ENCODE measurements at regions not wholly inside any gene's neighbourhood (a gene's known extent, or its start where the extent isn't known, plus 50 kb on each side); places are given as distances from the start of the nearest gene placed in this dataset.

GRCh38 chr5:107274571-107274970 is 396.2 kb downstream of the EFNA5 start:
- H3K9me3 ChIP-seq (ENCODE audit: control insufficient read depth, insufficient read depth, low read length): no peaks in the 10 kb centered on the region
- no peak overlapping the region for H2AFZ ChIP-seq (replicated peaks; ENCODE audit: low read length, poor library complexity)
- no peaks in the 10 kb centered on the region for H3K27me3 ChIP-seq (ENCODE audit: control insufficient read depth, insufficient read depth, low read length)
- no peak overlapping the region for H2AK5ac ChIP-seq (ENCODE audit: low read depth, low read length)
- no peak overlapping the region for H3K4me3 ChIP-seq (ENCODE audit: insufficient read depth, low read depth, low read length)
- H3K9me1 ChIP-seq (ENCODE audit: insufficient read depth, low read length): no peaks in the 10 kb centered on the region; the same call in 1 of the 2 replicates
- H3K79me1 ChIP-seq (ENCODE audit: low read depth in 1 of 2, low read length in 2 of 2): no peaks in the 10 kb centered on the region
- peak; percentile 49; the same call in 1 of the 2 replicates for ATAC-seq (ENCODE audit: low read depth)
- peaks cover 2% of the 10 kb centered on the region; the same call in 1 of the 2 replicates for H3K4me1 ChIP-seq (ENCODE audit: control insufficient read depth, insufficient read depth, low read length)
- H3K14ac ChIP-seq (replicated peaks; ENCODE audit: low read depth, low read length): 0 out of 2 replicates have a peak overlapping the region, but pooled peaks have one; percentile 21
- peak; percentile 11 for DNase-seq
- H3K56ac ChIP-seq (ENCODE audit: extremely low read depth, insufficient read depth, low read length): no peak overlapping the region
- in situ Hi-C loops (cut with MboI; ENCODE audit: low sequenced_read_pairs): no loop called here
- H4K8ac ChIP-seq (ENCODE audit: low read depth in 2 of 2, low read length in 2 of 2): peak overlapping the region in 1 of 2 experiments; percentile 53; a peak in 1 of 4 replicates
- H4K20me1 ChIP-seq (ENCODE audit: insufficient read depth, low read length): no peaks in the 10 kb centered on the region
- peak overlapping the region; percentile 52; the same call in 1 of the 2 replicates for H3K4ac ChIP-seq (ENCODE audit: low read depth, low read length)
- ChIA-PET POLR2A (ENCODE audit: unreplicated experiment) (no interaction called here), CTCF (interaction anchor here (0.7 to 1.2 kb wide), 2 partner anchors 9 to 19 kb away, joined by 3 to 5 read pairs; no protein-coding TSS in a partner anchor)
- WGBS, 2 experiments (ENCODE audit: extremely low coverage in 2 of 2, insufficient read length in 1 of 2): no CpG with 5 or more reads among the region's 1 CpG
- dilution Hi-C loops (cut with HindIII; ENCODE audit: low sequenced_read_pairs, unreplicated experiment): no loop called here
- peak overlapping the region; percentile 53 for H2BK120ac ChIP-seq (ENCODE audit: low read depth, low read length)
- H4K5ac ChIP-seq (ENCODE audit: low read depth, low read length): peak overlapping the region; percentile 44; the same call in 1 of the 2 replicates
- peak overlapping the region; percentile 24; the same call in 1 of the 2 replicates for H3K18ac ChIP-seq (ENCODE audit: low read depth, low read length)
- intact Hi-C loops (cut with micrococcal nuclease): no loop called here
- BruUV-seq (replicated peaks): no TSS peak
- H3K9ac ChIP-seq (ENCODE audit: low read depth, low read length): no peak overlapping the region
- peak overlapping the region; percentile 74; the same call in 1 of the 3 replicates for H2BK15ac ChIP-seq (ENCODE audit: low read depth, low read length)
- TF ChIP-seq CTCF (conservative IDR thresholded peaks at IDR 0.05; ENCODE audit: low read depth, low read length): no peak
- TF ChIP-seq CEBPB (IDR thresholded peaks at IDR 0.05; ENCODE audit: low read depth, low read length): 0 out of 2 replicates have a peak, but pooled peaks have one; percentile 9
- H3K23ac ChIP-seq (ENCODE audit: low read depth, low read length): no peak overlapping the region
- H3K27ac ChIP-seq (ENCODE audit: insufficient read depth, low read length): peak overlapping the region; percentile 29; the same call in 1 of the 2 replicates
- H2AK9ac ChIP-seq (replicated peaks; ENCODE audit: low read depth, low read length, poor library complexity): no peak overlapping the region
- H3K4me2 ChIP-seq (ENCODE audit: low read depth, low read length): no peak overlapping the region; the same call in 1 of the 2 replicates
- no peak overlapping the region for H2BK5ac ChIP-seq (ENCODE audit: low read depth, low read length, poor library complexity, severe bottlenecking)
- no peak overlapping the region for H4K91ac ChIP-seq (ENCODE audit: insufficient read depth, low read depth, low read length)
- H2BK20ac ChIP-seq (ENCODE audit: low read depth, low read length): peak overlapping the region; percentile 43; the same call in 1 of the 2 replicates
- H3K36me3 ChIP-seq (ENCODE audit: control insufficient read depth, insufficient read depth, low read length): no peaks in the 10 kb centered on the region

All from IMR-90 (cell line).